GM04503 (cell line): ENCODE measurements at regions not wholly inside any gene's neighbourhood (a gene's known extent, or its start where the extent isn't known, plus 50 kb on each side); places are given as distances from the start of the nearest gene placed in this dataset.
"Not testable (repeated sequence)": the region's sequence is repeated elsewhere in the genome, so short reads cannot be mapped to it uniquely, and the experiment has no call there.

ENCODE experiments used
- DNase-seq: peaks from one replicate; pipeline ENCODE4 v3.0.0-alpha.2; 2012; ENCODE audit warnings: low read depth

DNA sequence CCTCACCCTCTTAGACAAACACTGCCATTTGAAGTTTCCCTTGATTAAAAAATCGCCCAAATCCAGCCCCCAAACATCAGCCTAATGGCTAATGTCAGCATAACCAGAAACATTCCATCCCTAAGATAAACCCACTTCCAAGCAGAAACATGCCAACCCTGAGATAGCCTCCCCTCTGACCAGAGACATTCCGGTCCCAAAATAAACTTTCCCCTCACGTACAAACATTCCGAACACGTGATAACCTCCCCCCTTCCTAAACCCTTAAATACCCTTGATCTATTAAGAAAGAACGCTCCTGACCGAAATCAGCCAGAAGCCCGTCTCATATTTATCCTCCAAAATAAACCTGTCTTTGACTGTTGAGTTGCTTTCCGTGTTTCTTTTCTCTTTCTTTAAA lies 237.2 kb downstream of the ASMT start:
- no peak for DNase-seq

DNA sequence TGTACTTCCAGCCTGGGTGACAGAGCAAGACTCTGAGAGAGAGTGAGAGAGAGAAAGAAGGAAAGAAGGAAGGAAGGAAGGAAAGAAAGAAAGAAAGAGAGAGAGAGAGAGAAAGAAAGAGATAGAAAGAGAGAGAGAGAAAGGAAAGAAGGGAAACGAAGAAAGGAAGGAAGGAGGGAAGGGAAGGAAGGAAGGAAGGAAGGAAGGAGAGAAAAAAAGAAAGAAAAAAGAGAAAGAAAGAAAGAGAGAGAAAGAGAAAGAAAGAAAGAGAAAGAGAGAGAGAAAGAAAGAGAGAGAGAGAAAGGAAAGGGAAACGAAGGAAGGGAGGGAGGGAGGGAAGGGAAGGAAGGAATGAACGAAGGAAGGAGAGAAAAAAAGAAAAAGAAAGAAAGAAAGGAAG lies 238.6 kb downstream of the ASMT start:
- no peak for DNase-seq

DNA sequence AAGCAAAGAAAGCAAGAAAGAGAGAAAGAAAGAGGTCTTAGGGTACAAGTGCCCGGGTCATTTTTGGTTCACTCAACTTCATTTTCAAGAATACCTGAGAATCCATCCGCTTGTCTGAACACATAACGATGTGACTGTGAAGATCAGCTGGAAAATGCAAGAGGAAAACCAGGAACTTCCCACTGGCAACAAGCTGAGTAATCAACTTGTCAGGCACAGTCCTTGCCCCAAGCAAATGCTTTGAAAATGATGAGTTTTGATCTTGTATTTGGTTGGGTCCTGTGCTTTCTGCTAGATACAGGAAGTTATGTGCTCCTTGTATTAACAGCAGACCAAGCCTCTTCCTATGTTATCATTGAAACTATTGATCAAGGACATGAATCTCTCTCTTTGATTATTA lies 239.1 kb downstream of the ASMT start:
- no peak for DNase-seq

DNA sequence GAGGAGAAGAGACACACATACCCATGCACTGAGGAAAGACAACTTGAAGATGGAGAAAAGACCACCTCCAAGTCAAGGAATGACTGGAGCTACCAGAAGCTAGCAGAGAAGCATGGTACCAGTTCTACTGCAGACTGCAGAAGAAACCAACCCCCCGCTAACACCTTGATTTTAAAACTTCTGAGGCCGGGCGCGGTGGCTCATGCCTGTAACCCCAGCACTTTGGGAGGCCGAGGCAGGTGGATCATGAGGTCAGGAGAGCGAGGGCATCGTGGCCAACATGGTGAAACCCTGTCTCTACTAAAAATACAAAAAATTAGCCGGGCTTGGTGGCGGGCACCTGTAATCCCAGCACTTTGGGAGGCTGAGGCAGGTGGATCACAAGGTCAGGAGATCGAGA lies 240.0 kb downstream of the ASMT start:
- not testable (repeated sequence) for DNase-seq

DNA sequence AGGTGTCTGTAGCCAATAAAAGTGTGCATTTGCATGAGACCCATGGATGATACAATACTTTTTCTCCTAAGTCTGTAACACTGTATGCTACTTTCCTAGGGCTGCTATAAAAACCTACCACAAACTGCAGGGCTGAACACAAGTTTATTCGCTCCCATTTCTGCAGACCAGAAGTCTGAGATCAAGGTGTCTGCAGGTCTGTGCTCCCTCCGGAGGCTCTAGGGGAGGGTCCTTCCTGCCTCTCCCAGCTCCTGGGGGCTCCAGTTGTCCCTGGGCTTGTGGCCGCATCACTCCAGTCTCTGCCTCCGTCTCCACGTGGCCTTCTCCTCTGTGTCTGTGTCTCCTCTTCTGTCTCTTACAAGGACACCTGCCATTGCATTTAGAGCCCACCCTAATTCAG lies 244.4 kb downstream of the ASMT start:
- DNase-seq, result not testable (repeated sequence)

DNA sequence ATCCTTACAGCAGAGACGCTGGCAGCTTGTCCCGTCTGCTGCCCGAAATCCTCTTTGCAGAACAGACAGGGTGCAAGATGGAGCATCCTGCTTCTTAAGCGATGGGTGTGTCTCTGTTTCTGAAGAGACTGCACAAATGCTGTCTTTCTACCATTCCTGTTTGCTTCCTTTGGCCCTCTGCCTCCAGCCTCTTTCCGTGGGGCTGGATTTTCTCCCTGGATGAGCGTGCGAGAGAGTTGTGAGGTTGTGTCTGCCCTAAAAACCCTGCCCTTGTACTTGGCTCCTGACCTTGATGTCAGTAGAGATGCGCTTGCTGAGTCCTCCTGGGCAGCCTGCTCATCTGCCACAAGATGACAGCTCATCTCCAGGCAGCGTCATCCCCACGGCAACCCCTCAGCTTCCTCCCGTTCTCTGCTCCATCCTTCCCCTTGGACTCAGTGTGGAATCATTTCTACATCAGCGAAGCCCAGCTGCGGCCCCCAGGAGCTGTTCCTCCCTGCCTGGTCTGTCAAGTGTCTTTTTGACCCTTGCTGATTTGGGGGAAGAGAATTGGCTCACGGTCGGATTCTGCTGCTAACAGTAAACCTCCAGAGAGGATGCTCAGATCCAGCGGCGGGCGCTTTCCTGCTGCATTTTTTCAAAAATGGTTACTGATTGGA lies 246.2 kb downstream of the ASMT start:
- DNase-seq, result no peak

DNA sequence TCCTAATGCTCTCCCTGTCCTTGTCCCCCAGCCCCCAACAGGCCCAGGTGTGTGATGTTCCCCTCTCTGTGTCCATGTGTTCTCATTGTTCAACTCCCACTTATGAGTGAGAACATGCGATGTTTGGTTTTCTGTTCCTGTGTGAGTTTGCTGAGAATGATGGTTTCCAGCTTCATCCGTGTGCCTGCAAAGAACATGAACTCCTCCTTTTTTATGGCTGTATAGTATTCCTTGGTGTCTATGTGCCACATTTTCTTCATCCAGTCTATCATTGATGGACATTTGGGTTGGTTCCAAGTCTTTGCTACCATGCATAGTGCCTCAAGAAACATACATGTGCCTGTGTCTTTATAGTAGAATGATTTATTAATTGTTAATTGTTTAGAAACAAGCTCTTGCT lies 249.1 kb downstream of the ASMT start:
- DNase-seq, result not testable (repeated sequence)

DNA sequence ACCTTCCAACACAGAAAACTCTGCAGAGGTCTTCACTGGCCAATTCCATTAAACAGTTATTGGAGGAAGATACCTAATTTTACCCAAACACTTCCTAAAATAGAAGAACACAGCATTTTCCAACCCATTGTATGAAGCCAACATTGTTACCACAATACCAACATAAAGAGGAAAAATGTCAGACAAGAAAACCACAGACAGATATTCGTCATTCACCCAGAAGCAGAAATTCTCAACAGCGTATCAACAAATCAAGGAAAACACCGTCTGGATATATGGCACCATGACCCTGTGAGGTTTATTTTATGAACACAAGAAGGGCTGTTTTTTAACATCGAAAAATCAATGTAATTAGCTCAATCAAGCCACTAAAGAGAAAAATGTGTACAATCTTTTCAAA lies 255.6 kb downstream of the ASMT start:
- DNase-seq, result no peak

DNA sequence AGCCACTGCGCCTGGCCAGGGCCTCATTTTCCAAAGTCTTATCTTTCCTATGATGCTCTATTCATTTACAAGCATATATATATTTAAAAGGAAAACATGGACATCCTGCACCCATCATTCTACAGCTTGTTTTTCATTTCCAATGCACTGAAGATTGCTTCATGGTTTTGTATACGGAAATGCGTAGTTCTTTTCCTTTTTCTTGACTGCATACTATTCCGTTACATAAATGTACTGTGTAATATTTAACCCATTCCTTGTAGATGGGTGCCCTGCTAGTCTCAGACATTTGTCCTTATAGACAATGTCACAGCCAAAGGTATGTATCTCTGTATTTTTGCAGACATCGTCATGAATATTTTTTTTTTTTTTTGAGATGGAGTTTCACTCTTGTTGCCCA lies 257.0 kb downstream of the ASMT start:
- no peak for DNase-seq

DNA sequence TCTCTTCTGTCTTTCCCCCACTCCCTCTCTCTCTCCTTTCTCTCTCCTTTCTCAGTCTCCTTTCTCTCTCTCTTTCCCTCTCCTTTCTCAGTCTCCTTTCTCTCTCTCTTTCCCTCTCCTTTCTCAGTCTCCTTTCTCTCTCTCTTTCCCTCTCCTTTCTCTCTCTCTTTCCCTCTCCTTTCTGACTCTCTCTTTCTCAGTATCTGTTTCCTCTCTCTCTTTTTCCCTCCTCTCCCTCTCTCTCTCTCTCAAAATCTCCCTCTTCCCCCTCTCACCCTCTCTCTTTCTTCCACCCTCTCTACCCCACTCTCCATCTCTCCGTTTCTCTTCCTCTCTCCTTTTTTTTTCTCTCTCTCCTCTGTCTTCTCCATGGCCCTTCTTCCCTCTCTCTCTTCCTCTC lies 258.8 kb downstream of the ASMT start:
- DNase-seq, result no peak

DNA sequence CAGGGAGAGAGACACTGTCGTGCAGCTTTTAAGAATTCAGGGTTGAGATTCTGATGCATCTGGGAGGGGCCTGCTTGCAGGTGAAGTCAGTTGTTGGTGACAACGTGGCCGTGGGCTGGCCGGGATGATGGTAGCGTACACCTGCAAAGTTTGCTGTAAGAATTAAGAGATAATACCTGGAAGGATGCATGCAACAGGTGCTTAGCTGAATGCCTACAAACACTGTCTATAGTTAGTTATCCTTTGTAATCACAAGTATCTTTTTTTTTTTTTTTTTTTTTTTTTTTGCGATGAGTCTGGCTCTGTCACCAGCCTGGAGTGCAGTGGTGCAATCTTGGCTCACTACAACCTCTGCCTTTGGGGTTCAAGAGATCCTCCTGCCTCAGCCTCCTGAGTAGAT lies 259.6 kb downstream of the ASMT start:
- no peak for DNase-seq

DNA sequence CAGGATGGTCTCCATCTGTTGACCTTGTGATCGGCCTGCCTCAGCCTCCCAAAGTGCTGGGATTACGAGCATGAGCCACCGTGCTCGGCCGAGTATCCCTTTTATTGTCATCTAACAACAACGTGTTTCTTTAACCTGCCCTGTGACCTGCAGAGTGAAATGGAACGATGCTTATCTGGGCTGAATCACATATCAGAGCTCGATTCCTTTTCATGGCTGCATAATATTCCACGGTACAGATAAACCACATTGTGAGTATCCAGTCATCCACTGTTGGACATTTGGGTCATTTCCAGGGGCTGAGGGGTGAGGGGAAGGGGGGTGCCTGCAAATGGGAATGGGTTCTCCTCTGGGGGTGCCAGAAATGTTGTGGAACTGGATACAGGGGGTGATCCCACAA lies 260.0 kb downstream of the ASMT start:
- no peak for DNase-seq

DNA sequence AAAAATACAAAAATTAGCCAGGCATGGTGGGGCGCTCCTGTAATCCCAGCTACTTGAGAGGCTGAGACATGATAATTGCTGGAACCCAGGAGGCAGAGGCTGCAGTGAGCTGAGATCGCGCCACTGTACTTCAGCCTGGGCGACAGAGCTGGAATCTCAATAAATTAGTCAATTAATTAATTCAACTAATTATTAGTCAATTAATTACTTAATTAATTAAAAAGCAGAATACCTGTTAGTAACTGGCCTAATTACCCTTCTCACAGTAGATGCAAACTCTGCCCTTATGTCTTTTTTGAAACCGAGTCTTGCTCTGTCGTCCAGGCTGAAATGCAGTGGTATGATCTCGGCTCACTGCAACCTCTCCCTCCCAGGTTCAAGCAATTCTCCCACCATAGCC lies 261.2 kb downstream of the ASMT start:
- DNase-seq, result no peak

DNA sequence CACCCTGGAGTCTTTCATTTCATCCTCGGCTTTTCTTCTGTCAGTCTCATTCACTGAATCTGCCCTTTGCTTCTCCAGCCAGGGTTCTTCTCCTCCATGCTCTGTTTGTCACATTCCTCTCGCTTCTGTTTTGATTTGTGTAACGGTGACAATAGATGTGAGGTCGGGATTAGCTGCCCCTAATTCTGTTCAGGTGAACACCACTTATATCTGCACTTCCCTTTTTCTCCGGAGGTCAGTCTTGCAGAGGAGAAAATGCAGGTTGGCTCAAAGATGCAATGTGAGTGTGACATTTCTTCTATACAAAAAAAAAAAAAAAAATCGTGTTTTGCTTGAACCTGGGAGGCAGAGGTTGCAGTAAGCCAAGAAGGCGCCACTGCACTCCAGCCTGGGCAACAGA lies 262.9 kb downstream of the ASMT start:
- no peak for DNase-seq

DNA sequence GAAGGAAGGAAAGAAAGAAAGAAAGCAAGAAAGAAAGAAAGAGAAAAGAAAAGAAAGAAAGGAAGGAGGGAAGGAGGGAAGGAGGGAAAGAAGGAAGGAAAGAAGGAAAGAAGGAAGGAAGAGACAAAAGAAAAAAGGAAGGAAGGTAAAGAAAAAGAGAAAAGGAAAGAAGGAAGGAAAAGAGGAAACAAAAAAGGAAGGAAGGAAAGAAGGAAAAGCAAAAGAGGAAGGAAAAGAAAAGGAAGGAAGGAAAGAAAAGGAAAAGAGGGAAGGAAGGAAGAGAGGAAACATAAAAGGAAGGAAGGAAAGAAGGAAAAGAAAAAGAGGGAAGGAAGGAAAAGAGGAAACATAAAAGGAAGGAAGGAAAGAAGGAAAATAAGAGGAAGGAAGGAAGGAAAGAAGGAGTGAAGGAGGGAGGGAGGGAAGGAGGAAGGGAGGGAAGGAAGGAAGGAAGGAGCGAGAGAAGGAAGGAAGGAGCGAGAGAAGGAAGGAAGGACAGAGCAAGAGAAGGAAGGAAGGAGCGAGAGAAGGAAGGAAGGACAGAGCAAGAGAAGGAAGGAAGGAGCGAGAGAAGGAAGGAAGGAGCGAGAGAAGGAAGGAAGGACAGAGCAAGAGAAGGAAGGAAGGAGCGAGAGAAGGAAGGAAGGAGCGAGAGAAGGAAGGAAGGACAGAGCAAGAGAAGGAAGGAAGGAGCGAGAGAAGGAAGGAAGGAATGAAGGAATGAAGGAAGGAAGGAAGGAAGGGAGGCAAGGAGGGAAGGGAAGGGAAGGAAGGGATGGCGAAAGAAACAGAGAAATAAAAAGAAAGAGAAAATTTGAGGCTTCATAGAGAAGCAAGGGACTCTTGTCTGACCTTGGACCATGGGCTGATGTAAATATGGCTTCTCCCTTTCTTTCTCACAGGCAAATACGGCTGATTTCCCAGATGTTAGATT lies 266.3 kb downstream of the ASMT start:
- DNase-seq, result not testable (repeated sequence)

DNA sequence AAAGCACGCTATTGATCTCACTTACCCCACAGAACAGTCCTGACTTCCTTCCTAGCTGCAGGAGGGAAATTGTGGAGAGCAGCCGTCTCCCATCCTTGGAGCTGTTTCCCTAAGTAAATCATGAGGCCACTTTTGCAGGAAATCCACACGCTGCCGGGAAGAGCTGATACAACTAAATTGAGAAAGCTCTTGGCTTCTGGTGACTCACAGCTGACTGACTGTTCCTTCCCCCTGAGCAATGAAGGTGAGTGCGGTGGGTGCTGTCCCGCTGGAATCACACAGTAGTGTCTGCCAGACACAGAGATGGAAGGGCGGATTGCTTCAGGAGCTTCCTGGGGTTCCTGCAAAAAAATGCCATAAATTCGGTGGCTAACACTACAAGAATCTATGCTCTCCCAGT lies 268.9 kb downstream of the ASMT start:
- no peak for DNase-seq

DNA sequence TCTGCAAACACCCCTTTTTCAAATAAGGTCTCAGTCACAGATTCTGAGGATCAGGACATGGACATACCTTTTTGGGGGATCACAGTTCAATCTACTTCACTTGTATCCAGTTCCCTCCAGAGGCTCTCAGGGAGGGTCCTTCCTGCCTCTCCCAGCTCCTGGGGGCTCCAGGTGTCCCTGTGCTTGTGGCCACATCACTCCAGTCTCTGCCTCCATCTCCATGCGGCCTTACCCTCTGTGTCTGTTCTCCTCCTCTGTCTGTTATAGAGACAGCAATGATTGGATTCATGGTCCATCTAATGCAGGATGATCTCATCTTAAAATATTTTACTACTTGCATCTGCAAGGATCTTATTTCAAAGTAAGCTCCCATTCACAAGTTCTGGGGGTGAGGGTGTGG lies 269.6 kb downstream of the ASMT start:
- no peak for DNase-seq

DNA sequence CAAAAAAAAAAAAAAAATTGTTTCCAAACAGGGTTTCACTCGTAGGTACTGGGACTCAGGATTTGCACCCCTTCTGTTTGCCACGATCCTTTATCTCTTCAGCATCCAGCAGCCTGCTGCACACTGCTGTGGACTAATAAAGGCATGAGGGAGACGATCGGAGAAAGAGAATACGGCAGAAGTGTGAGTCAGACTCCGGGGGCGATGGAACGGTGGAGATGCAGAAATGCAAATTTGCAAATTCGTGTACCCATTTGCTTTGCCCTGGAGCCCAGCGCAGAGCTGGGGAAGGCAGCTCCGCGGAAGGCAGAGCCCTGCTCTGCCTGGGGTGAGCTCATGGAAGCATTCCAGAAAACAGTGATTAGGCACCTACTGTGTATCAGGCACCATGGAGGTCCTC lies 270.3 kb downstream of the ASMT start:
- DNase-seq, result no peak

DNA sequence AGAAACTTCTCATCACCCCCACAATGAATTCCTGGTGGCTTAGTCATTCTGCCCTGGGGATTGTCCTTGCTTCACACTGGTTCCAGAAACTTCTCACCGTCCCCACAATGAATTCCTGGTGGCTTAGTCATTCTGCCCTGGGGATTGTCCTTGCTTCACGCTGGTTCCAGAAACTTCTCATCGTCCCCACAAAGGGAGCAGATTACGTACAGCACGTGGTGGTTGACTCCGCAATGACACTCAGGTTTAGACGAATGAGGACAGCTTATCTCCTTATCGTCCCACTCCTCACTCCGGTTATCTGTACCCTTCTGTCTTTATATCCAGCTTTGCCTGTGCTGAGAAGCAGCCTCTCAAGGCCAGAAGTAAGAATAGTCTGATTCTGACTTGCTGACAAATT lies 273.4 kb downstream of the ASMT start:
- DNase-seq, result not testable (repeated sequence)

DNA sequence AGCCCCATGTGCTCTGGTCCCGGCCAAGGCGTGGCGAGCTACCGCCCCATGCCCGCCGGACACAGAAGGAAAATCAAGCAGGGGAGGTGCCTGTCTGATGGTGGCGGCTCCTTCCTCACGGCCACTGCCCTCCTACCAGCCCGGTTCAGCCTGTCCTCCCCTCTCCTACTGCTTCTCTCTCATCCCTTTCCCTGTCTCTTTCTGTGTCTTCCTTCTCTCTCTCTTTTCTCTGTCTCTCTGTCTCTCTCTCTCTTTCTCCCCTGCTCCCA lies 279.1 kb downstream of the ASMT start:
- DNase-seq, result no peak

DNA sequence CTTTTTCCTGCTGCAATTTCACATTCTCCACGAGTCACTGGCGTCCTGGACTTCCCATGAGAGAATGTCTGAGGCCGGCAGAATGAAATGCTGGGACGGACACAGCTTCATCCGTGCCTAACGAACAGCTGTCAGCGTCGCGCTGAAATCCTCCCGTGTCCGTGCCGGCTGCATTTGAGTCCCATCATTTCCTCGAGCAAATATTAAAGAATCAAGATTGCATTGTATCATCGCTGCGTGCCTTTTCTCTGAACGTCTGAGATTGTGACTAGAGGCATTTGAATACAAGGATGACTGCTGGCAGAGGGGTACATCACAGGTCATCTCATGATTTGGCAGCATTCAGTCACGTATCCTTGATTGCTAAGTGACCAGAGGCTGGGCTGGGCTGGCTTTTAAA lies 279.9 kb downstream of the ASMT start:
- DNase-seq, result no peak

DNA sequence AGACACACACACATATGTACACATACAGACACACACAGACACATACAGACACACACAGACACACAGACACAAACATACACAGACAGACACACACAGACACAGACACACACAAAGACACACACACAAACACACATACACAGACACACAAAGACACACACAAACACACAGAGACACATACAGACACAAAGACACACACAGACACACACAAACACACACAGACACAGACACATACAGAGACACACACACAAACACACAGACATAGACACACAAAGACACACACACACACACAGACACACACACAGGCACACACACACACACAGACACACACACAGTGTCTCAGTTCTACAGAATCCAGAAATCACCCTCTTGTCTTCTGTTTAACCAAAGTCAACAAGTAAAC lies 280.7 kb downstream of the ASMT start:
- no peak for DNase-seq

DNA sequence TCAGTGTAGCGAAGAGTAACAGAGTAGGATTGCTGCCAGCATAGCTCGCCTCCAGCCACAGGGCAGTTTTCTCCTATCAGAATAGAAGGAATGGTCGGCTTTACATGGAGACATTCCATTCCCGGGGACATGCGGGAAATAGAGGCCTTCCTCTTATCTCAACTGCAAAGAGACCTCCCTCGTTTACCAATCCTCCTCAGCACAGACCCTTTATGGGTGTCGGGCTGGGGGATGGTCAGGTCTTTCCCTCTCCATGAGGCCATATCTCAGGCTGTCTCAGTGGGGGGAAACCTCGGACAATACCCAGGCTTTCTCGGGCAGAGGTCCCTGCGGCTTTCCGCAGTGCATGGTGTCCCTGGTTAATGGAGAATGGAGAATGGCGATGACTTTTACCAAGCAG lies 285.0 kb downstream of the ASMT start:
- DNase-seq, result no peak

DNA sequence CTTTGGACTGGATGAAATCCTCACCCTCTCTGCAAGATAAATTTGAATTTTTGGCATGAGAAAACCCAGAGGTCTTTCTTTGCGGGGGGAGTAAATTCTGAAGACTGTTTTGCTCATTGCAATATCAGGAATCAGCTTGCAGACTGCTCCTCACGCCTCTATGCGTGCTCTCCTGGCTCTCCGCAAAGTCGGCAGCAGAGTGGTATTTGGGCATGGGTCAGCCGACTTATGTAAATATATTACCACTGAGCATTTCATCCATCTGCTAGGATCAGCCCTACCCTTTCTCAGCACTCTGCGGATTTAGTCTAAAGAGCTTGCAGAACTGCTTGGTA lies 288.0 kb downstream of the ASMT start:
- no peak for DNase-seq
